HG02970 (cell line): ENCODE measurements at regions not wholly inside any gene's neighbourhood (a gene's known extent, or its start where the extent isn't known, plus 50 kb on each side); places are given as distances from the start of the nearest gene placed in this dataset.
"Not testable (repeated sequence)": the region's sequence is repeated elsewhere in the genome, so short reads cannot be mapped to it uniquely, and the experiment has no call there.

Experiments
- ATAC-seq: cut with Tn5 transposase; IDR thresholded peaks from one replicate; pipeline ENCODE4 v1.9.1; 2021; ENCODE audit warnings: mild to moderate bottlenecking, moderate library complexity, moderate number of reproducible peaks; ENCODE audit not compliant: unreplicated experiment, low FRiP score

- no peak for ATAC-seq
Measured at GRCh38 chr4:188370777-188371176, 231.5 kb downstream of the TRIML1 start.

- ATAC-seq, result no peak
Measured at GRCh38 chr4:188372058-188372457, 232.8 kb downstream of the TRIML1 start.

GRCh38 chr4:188372829-188373228 is 233.6 kb downstream of the TRIML1 start:
- ATAC-seq, result no peak

GRCh38 chr4:188374871-188375270 is 235.6 kb downstream of the TRIML1 start:
- ATAC-seq, result no peak

- no peak for ATAC-seq
Measured at GRCh38 chr4:188377816-188378215, 238.6 kb downstream of the TRIML1 start.

- ATAC-seq, result no peak
Measured at GRCh38 chr4:188383180-188383579, 243.9 kb downstream of the TRIML1 start.

- no peak for ATAC-seq
Measured at GRCh38 chr4:188387179-188387791, 248.0 kb downstream of the TRIML1 start.

GRCh38 chr4:188391349-188391748 is 252.1 kb downstream of the TRIML1 start:
- ATAC-seq, result not testable (repeated sequence)

GRCh38 chr4:188396037-188396436 is 256.8 kb downstream of the TRIML1 start:
- no peak for ATAC-seq

GRCh38 chr4:188399834-188400233 is 260.6 kb downstream of the TRIML1 start:
- ATAC-seq, result no peak

- ATAC-seq, result no peak
Measured at GRCh38 chr4:188400451-188400850, 261.2 kb downstream of the TRIML1 start.

GRCh38 chr4:188403272-188403671 is 264.0 kb downstream of the TRIML1 start:
- ATAC-seq, result no peak

- not testable (repeated sequence) for ATAC-seq
Measured at GRCh38 chr4:188405071-188405835, 266.0 kb downstream of the TRIML1 start.

GRCh38 chr4:188408244-188409030 is 269.2 kb downstream of the TRIML1 start:
- no peak for ATAC-seq

- no peak for ATAC-seq
Measured at GRCh38 chr4:188409851-188410250, 270.6 kb downstream of the TRIML1 start.

- no peak for ATAC-seq
Measured at GRCh38 chr4:188411805-188412204, 272.6 kb downstream of the TRIML1 start.

- no peak for ATAC-seq
Measured at GRCh38 chr4:188412499-188412898, 273.3 kb downstream of the TRIML1 start.

- no peak for ATAC-seq
Measured at GRCh38 chr4:188414441-188414840, 275.2 kb downstream of the TRIML1 start.

GRCh38 chr4:188417181-188417580 is 277.9 kb downstream of the TRIML1 start:
- no peak for ATAC-seq

GRCh38 chr4:188423039-188423438 is 283.8 kb downstream of the TRIML1 start:
- ATAC-seq, result no peak

GRCh38 chr4:188428935-188429334 is 289.7 kb downstream of the TRIML1 start:
- ATAC-seq, result no peak
